GM19372 (cell line): ENCODE measurements at regions not wholly inside any gene's neighbourhood (a gene's known extent, or its start where the extent isn't known, plus 50 kb on each side); places are given as distances from the start of the nearest gene placed in this dataset.

ENCODE experiments used
- ATAC-seq: cut with Tn5 transposase; IDR thresholded peaks from one replicate; pipeline ENCODE4 v1.9.1; 2021; ENCODE audit warnings: mild to moderate bottlenecking, low read depth, moderate library complexity; ENCODE audit not compliant: unreplicated experiment

GRCh38 chr11:80448709-80449108 is 1007.9 kb upstream of the TENM4 start:
- no peak for ATAC-seq

GRCh38 chr11:80443177-80443576 is 1002.3 kb upstream of the TENM4 start:
- ATAC-seq = no peak

- no peak for ATAC-seq
Observed at GRCh38 chr11:80441821-80442220, 1001.0 kb upstream of the TENM4 start.

- no peak for ATAC-seq
Observed at GRCh38 chr11:80440835-80441234, 1000.0 kb upstream of the TENM4 start.

- no peak for ATAC-seq
Observed at GRCh38 chr11:80436547-80436946, 995.7 kb upstream of the TENM4 start.

- no peak for ATAC-seq
Observed at GRCh38 chr11:80435345-80435744, 994.5 kb upstream of the TENM4 start.

- no peak for ATAC-seq
Observed at GRCh38 chr11:80432057-80432456, 991.2 kb upstream of the TENM4 start.

GRCh38 chr11:80424012-80424695 is 983.3 kb upstream of the TENM4 start:
- no peak for ATAC-seq

- no peak for ATAC-seq
Observed at GRCh38 chr11:80420374-80420773, 979.5 kb upstream of the TENM4 start.

- ATAC-seq = no peak
Observed at GRCh38 chr11:80417681-80418080, 976.9 kb upstream of the TENM4 start.

- ATAC-seq = no peak
Observed at GRCh38 chr11:80415580-80415979, 974.8 kb upstream of the TENM4 start.

- no peak for ATAC-seq
Observed at GRCh38 chr11:80414181-80415165, 973.6 kb upstream of the TENM4 start.

- no peak for ATAC-seq
Observed at GRCh38 chr11:80412604-80413003, 971.8 kb upstream of the TENM4 start.

- no peak for ATAC-seq
Observed at GRCh38 chr11:80393210-80393609, 952.4 kb upstream of the TENM4 start.

- ATAC-seq = no peak
Observed at GRCh38 chr11:80390505-80390904, 949.7 kb upstream of the TENM4 start.

- no peak for ATAC-seq
Observed at GRCh38 chr11:80388536-80388935, 947.7 kb upstream of the TENM4 start.

- no peak for ATAC-seq
Observed at GRCh38 chr11:80388130-80388529, 947.3 kb upstream of the TENM4 start.

GRCh38 chr11:80383655-80384054 is 942.8 kb upstream of the TENM4 start:
- ATAC-seq = no peak

- ATAC-seq = no peak
Observed at GRCh38 chr11:80379620-80380278, 938.9 kb upstream of the TENM4 start.

- no peak for ATAC-seq
Observed at GRCh38 chr11:80371931-80372330, 931.1 kb upstream of the TENM4 start.

- no peak for ATAC-seq
Observed at GRCh38 chr11:80365980-80366379, 925.1 kb upstream of the TENM4 start.
